VCaP (cell line): ENCODE measurements at regions not wholly inside any gene's neighbourhood (a gene's known extent, or its start where the extent isn't known, plus 50 kb on each side); places are given as distances from the start of the nearest gene placed in this dataset.
"Not testable (repeated sequence)": the region's sequence is repeated elsewhere in the genome, so short reads cannot be mapped to it uniquely, and the experiment has no call there.

Experiments used
- H3K27ac ChIP-seq: fragments of 450-650 bp; 2 replicates; pipeline ENCODE4 v1.5.1; 2017
- TF ChIP-seq, protein P1 (sequence below): fragments of 450-650 bp; conservative IDR thresholded peaks from 2 replicates; pipeline ENCODE4 v1.5.1; 2017; ENCODE audit warnings: mild to moderate bottlenecking, moderate library complexity

- TF ChIP-seq, protein P1, sequence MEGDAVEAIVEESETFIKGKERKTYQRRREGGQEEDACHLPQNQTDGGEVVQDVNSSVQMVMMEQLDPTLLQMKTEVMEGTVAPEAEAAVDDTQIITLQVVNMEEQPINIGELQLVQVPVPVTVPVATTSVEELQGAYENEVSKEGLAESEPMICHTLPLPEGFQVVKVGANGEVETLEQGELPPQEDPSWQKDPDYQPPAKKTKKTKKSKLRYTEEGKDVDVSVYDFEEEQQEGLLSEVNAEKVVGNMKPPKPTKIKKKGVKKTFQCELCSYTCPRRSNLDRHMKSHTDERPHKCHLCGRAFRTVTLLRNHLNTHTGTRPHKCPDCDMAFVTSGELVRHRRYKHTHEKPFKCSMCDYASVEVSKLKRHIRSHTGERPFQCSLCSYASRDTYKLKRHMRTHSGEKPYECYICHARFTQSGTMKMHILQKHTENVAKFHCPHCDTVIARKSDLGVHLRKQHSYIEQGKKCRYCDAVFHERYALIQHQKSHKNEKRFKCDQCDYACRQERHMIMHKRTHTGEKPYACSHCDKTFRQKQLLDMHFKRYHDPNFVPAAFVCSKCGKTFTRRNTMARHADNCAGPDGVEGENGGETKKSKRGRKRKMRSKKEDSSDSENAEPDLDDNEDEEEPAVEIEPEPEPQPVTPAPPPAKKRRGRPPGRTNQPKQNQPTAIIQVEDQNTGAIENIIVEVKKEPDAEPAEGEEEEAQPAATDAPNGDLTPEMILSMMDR = no peak
- no peak overlapping the region for H3K27ac ChIP-seq
These were observed 123.8 kb upstream of the LPCAT1 start for GRCh38 chr5:1647580-1647979.

- H3K27ac ChIP-seq = no peak overlapping the region
- TF ChIP-seq, protein P1 = peak; percentile 80
These were observed 121.2 kb upstream of the LPCAT1 start for GRCh38 chr5:1644810-1645571.

DNA sequence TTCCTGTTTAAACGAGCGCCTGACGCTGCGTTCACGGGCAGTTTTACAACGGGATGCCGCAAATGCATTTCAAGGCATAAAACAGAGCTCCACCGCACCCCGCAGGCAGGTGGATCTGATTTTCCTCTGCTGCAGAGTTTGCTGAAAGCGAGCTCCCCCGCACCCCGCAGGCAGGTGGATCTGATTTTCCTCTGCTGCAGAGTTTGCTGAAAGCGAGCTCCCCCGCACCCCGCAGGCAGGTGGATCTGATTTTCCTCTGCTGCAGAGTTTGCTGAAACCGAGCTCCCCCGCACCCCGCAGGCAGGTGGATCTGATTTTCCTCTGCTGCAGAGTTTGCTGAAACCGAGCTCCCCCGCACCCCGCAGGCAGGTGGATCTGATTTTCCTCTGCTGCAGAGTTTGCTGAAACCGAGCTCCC is 120.6 kb upstream of the LPCAT1 start:
- H3K27ac ChIP-seq = not testable (repeated sequence)

- TF ChIP-seq, protein P1 = no peak
- no peak overlapping the region for H3K27ac ChIP-seq
These were observed 120.1 kb upstream of the LPCAT1 start for GRCh38 chr5:1643651-1644392.

- TF ChIP-seq, protein P1 = no peak
- H3K27ac ChIP-seq = no peak overlapping the region
These were observed 118.9 kb upstream of the LPCAT1 start for GRCh38 chr5:1642621-1643061.

DNA sequence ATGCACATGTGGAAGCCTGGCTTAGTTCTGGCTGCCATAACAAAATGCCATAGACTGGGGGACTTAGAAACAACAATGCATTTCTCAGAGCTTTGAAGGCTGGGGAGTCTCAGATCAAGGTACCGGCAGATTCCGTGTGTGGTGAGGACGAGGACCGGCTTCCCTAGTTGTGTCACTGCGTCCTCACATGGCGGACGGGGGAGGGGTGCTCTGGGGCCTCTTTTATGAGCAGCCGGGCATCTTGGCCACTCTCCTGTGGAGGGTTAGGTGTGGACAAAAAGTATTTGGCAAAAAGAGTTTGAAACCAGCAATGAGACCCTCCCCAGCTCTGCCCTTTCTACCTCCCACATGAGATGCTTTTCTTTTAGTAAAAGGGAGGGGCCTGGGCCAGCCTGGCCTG is 118.5 kb upstream of the LPCAT1 start:
- no peak overlapping the region for H3K27ac ChIP-seq
- TF ChIP-seq, protein P1 = no peak

- TF ChIP-seq, protein P1 = peak; percentile 96
- H3K27ac ChIP-seq = no peak overlapping the region
These were observed 117.9 kb upstream of the LPCAT1 start for GRCh38 chr5:1641560-1642166.
